Liver (tissue), 7 donors: ENCODE measurements at regions not wholly inside any gene's neighbourhood (a gene's known extent, or its start where the extent isn't known, plus 50 kb on each side); places are given as distances from the start of the nearest gene placed in this dataset.

ENCODE experiments used
- DNase-seq: peaks from one replicate; pipeline ENCODE4 v3.0.0-alpha.2; 2017; ENCODE audit warnings: low spot score
- H3K27ac ChIP-seq, 2 donors: one replicate each; pipeline ENCODE4 v1.7.0; 2013; ENCODE audit warnings: inconsistent platforms in 2 of 2, low read length in 2 of 2, control low read depth in 1 of 2, low read depth in 1 of 2, mild to moderate bottlenecking in 1 of 2
- H3K27me3 ChIP-seq, 4 donors: one replicate each; pipeline versions ENCODE4 v1.6.1 to v1.7.0; 2013; ENCODE audit warnings: low read length in 3 of 4, inconsistent platforms in 1 of 4, mild to moderate bottlenecking in 1 of 4, moderate library complexity in 1 of 4; ENCODE audit not compliant: control insufficient read depth in 4 of 4, insufficient read depth in 4 of 4
- H3K36me3 ChIP-seq, 4 donors: one replicate each; pipeline versions ENCODE4 v1.6.1 to v1.7.0; 2013; ENCODE audit warnings: low read length in 3 of 4, mild to moderate bottlenecking in 3 of 4, low read depth in 1 of 4, moderate library complexity in 1 of 4; ENCODE audit not compliant: control insufficient read depth in 4 of 4, insufficient read depth in 3 of 4
- H3K4me1 ChIP-seq, 4 donors: one replicate each; pipeline versions ENCODE4 v1.6.1 to v1.7.0; 2013; ENCODE audit warnings: low read length in 3 of 4, mild to moderate bottlenecking in 3 of 4, moderate library complexity in 1 of 4; ENCODE audit not compliant: control insufficient read depth in 4 of 4, insufficient read depth in 4 of 4
- H3K4me3 ChIP-seq, 3 donors: one replicate each; pipeline versions ENCODE4 v1.6.1 to v1.7.0; 2013; ENCODE audit warnings: low read length in 3 of 3, control low read depth in 1 of 3, low read depth in 1 of 3, mild to moderate bottlenecking in 1 of 3
- H3K9ac ChIP-seq, 2 donors: one replicate each; pipeline ENCODE4 v1.7.0; 2013; ENCODE audit warnings: low read length in 2 of 2, mild to moderate bottlenecking in 2 of 2, moderate library complexity in 2 of 2, control low read depth in 1 of 2, low read depth in 1 of 2
- H3K9me3 ChIP-seq, 4 donors: one replicate each; pipeline versions ENCODE4 v1.6.1 to v1.7.0; 2013; ENCODE audit warnings: low read length in 3 of 4; ENCODE audit not compliant: control insufficient read depth in 4 of 4
- FOXA1 ChIP-seq: IDR thresholded peaks from 2 replicates; pipeline ENCODE4 v1.6.1; 2016; ENCODE audit warnings: antibody characterized with exemption
- FOXA2 ChIP-seq: IDR thresholded peaks from 2 replicates; pipeline ENCODE4 v1.6.1; 2016; ENCODE audit warnings: antibody characterized with exemption
- GABPA ChIP-seq, 2 donors: IDR thresholded peaks in 1 of 2; conservative IDR thresholded peaks in 1 of 2; 2 replicates each; pipeline ENCODE4 v1.6.1; 2016; ENCODE audit warnings: antibody characterized with exemption in 2 of 2, mild to moderate bottlenecking in 1 of 2, moderate library complexity in 1 of 2
- HNF4G ChIP-seq: IDR thresholded peaks from 2 replicates; pipeline ENCODE4 v1.6.1; 2016; ENCODE audit warnings: antibody characterized with exemption
- JUND ChIP-seq, 2 donors: IDR thresholded peaks; 2 replicates each; pipeline ENCODE4 v1.6.1; 2016; ENCODE audit warnings: antibody characterized with exemption in 2 of 2
- MAX ChIP-seq: IDR thresholded peaks from 2 replicates; pipeline ENCODE4 v1.6.1; 2016; ENCODE audit warnings: antibody characterized with exemption
- NR2F2 ChIP-seq: IDR thresholded peaks from 2 replicates; pipeline ENCODE4 v1.6.1; 2016; ENCODE audit warnings: antibody characterized with exemption
- SP1 ChIP-seq: IDR thresholded peaks from 2 replicates; pipeline ENCODE4 v1.6.1; 2018; ENCODE audit warnings: antibody characterized with exemption, mild to moderate bottlenecking
- TAF1 ChIP-seq: conservative IDR thresholded peaks from 2 replicates; pipeline ENCODE4 v1.6.1; 2016; ENCODE audit warnings: antibody characterized with exemption, mild to moderate bottlenecking
- WGBS: extraction: QIAGEN DNeasy Blood & Tissue Kit; methylation state at CpG from one replicate; pipeline ENCODE4 v1.1.7; 2013; 5-methylcytosine and 5-hydroxymethylcytosine counted together
- TF ChIP-seq, protein P1 (sequence below): IDR thresholded peaks from 2 replicates; pipeline ENCODE4 v1.6.1; 2016; ENCODE audit warnings: antibody characterized with exemption, mild to moderate bottlenecking
- TF ChIP-seq, protein P2 (sequence below): IDR thresholded peaks from 2 replicates; pipeline ENCODE4 v1.6.1; 2016; ENCODE audit warnings: antibody characterized with exemption
- donor health status: healthy.
- donor health status: healthy.
- donor health status: healthy.
- donor health status: healthy.

DNA sequence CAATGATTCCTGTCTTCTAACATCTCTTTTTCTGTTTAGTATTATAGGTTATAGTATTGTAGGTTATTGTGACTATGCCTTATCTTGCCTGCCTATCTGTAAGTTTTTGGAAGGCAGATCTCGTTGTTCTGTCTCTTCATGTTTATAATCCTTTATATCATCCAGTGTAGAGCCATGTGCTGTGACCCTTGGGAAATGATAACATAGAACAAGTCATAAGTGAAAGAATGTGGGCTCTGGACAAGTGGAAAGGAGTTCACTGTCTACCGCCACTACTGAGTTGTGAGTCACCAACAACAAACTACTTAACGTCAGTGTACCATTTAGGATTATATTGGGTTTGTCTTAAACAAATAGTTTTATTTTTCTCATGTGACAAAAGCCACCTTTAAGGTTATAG is 139.3 kb downstream of the LYPLAL1 start:
- H3K4me1 ChIP-seq = no peaks in the 10 kb centered on the region

GRCh38 chr1:219310181-219310728 is 136.6 kb downstream of the LYPLAL1 start:
- Histone ChIP-seq H3K4me1 (no peaks in the 10 kb centered on the region), H3K36me3 (no peaks in the 10 kb centered on the region), H3K9ac (no peak overlapping the region), H3K9me3 (no peaks in the 10 kb centered on the region), H3K27ac (no peak overlapping the region), H3K27me3 (no peaks in the 10 kb centered on the region), H3K4me3 (no peak overlapping the region)
- 14% methylated on average over 1 of the region's 1 CpG for WGBS
- DNase-seq = no peak
- TF ChIP-seq GABPA (IDR thresholded peaks at IDR 0.05 in 1 of 2, conservative IDR thresholded peaks at IDR 0.05 in 1 of 2) (no peak), SP1 (no peak), HNF4G (no peak), JUND (IDR thresholded peaks at IDR 0.05) (no peak)
- TF ChIP-seq, protein P1, sequence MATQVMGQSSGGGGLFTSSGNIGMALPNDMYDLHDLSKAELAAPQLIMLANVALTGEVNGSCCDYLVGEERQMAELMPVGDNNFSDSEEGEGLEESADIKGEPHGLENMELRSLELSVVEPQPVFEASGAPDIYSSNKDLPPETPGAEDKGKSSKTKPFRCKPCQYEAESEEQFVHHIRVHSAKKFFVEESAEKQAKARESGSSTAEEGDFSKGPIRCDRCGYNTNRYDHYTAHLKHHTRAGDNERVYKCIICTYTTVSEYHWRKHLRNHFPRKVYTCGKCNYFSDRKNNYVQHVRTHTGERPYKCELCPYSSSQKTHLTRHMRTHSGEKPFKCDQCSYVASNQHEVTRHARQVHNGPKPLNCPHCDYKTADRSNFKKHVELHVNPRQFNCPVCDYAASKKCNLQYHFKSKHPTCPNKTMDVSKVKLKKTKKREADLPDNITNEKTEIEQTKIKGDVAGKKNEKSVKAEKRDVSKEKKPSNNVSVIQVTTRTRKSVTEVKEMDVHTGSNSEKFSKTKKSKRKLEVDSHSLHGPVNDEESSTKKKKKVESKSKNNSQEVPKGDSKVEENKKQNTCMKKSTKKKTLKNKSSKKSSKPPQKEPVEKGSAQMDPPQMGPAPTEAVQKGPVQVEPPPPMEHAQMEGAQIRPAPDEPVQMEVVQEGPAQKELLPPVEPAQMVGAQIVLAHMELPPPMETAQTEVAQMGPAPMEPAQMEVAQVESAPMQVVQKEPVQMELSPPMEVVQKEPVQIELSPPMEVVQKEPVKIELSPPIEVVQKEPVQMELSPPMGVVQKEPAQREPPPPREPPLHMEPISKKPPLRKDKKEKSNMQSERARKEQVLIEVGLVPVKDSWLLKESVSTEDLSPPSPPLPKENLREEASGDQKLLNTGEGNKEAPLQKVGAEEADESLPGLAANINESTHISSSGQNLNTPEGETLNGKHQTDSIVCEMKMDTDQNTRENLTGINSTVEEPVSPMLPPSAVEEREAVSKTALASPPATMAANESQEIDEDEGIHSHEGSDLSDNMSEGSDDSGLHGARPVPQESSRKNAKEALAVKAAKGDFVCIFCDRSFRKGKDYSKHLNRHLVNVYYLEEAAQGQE = no peak
- TF ChIP-seq, protein P2, sequence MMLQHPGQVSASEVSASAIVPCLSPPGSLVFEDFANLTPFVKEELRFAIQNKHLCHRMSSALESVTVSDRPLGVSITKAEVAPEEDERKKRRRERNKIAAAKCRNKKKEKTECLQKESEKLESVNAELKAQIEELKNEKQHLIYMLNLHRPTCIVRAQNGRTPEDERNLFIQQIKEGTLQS = no peak

More for the DNA sequence above, 139.3 kb downstream of the LYPLAL1 start:
- Histone ChIP-seq H3K27ac (no peak overlapping the region), H3K27me3 (no peaks in the 10 kb centered on the region), H3K9ac (no peak overlapping the region), H3K9me3 (peaks cover 0 to 2% (median 0%) of the 10 kb centered on the region in 4 donors), H3K36me3 (no peaks in the 10 kb centered on the region), H3K4me3 (no peak overlapping the region)
- no peak for DNase-seq
- WGBS = 90% methylated on average over 3 of the region's 3 CpGs
- TF ChIP-seq, protein P1 = no peak
- TF ChIP-seq NR2F2 (no peak), MAX (no peak), SP1 (no peak), FOXA2 (no peak), FOXA1 (no peak), TAF1 (no peak), GABPA (IDR thresholded peaks at IDR 0.05 in 1 of 2, conservative IDR thresholded peaks at IDR 0.05 in 1 of 2) (no peak)
- TF ChIP-seq, protein P2 = no peak
